Heart left ventricle (tissue), 16 donors: ENCODE measurements at regions not wholly inside any gene's neighbourhood (a gene's known extent, or its start where the extent isn't known, plus 50 kb on each side); places are given as distances from the start of the nearest gene placed in this dataset.
A peak's percentile ranks its signal among the peaks of the same experiment; 100 is the strongest.

Experiments used
- ATAC-seq, 4 donors: fragments of 200-7000 bp; cut with Tn5 transposase; one replicate each; pipeline ENCODE4 v1.9.1; 2020 to 2022; ENCODE audit warnings: moderate library complexity in 4 of 4, mild to moderate bottlenecking in 3 of 4, moderate number of reproducible peaks in 1 of 4
- DNase-seq, 5 donors: peaks; one replicate each; pipeline ENCODE4 v3.0.0-alpha.2; 2020
- H3K27ac ChIP-seq, 12 donors: fragments of 200-600 bp; sonication (generic) in 4 of 12; one replicate each; pipeline versions ENCODE4 v1.5.0 to v1.8.0; 2016 to 2022; ENCODE audit warnings: mild to moderate bottlenecking in 2 of 12
- H3K27me3 ChIP-seq, 9 donors: fragments of 200-600 bp; sonication (generic) in 2 of 9; one replicate each; pipeline versions ENCODE4 v1.5.1 to v1.8.0; 2016 to 2022; ENCODE audit warnings: mild to moderate bottlenecking in 3 of 9
- H3K36me3 ChIP-seq, 9 donors: fragments of 200-600 bp; sonication (generic) in 2 of 9; one replicate each; pipeline versions ENCODE4 v1.5.0 to v1.8.0; 2018 to 2022; ENCODE audit warnings: mild to moderate bottlenecking in 2 of 9
- H3K4me1 ChIP-seq, 12 donors: fragments of 200-600 bp; sonication (generic) in 4 of 12; one replicate each; pipeline versions ENCODE4 v1.5.0 to v1.8.0; 2016 to 2022; ENCODE audit warnings: mild to moderate bottlenecking in 3 of 12
- H3K4me3 ChIP-seq, 12 donors: fragments of 200-600 bp; sonication (generic) in 4 of 12; one replicate each; pipeline versions ENCODE4 v1.5.0 to v1.8.0; 2017 to 2022; ENCODE audit warnings: mild to moderate bottlenecking in 9 of 12, moderate library complexity in 4 of 12
- H3K9me3 ChIP-seq, 12 donors: fragments of 200-600 bp; sonication (generic) in 4 of 12; one replicate each; pipeline versions ENCODE4 v1.5.0 to v1.8.0; 2016 to 2022; ENCODE audit warnings: mild to moderate bottlenecking in 1 of 12
- POLR2A ChIP-seq, 2 donors: fragments of 450-650 bp; IDR thresholded peaks; one replicate each; pipeline ENCODE4 v1.6.1; 2017; ENCODE audit warnings: antibody characterized with exemption in 2 of 2, mild to moderate bottlenecking in 2 of 2, moderate library complexity in 2 of 2
- WGBS, 4 donors: extraction: QIAGEN DNeasy Blood & Tissue Kit in 2 of 4; methylation state at CpG; one replicate each; pipeline versions ENCODE4 v1.1.5 to v1.1.7; 2013 to 2018; 5-methylcytosine and 5-hydroxymethylcytosine counted together
- intact Hi-C, 10 donors: fragments of 100-400 bp; cut with DNase I; formaldehyde crosslinking; loops; one replicate each; pipeline versions ENCODE4 v1.11.1 to v1.14.2; 2022
- TF ChIP-seq, protein P1 (sequence below), 12 donors: fragments of 200-600 bp; sonication (generic) in 4 of 12; IDR thresholded peaks; one replicate each; pipeline versions ENCODE4 v1.5.0 to v1.8.0; 2018 to 2022; ENCODE audit warnings: antibody characterized with exemption in 12 of 12, mild to moderate bottlenecking in 5 of 12
- donor health status: ischemic (EF 13 %, LVEDD 7.1; RV severe dilation, severe dysfunction).
- donor health status: healthy with polysubstance abuse.
- donor health status: DM: no; HTN: yes; CAD: no.
- donor health status: DM: no; HTN: no; CAD: no.
- donor health status: ischemic (EF 25% LVEDD 6.9; RV normal size, moderate dysfunction).
- donor health status: ischemic (EF 25% LVEDD 5.7; RV mildly dilated, moderate dysfunction).
- donor health status: healthy.
- donor health status: DM: yes; HTN: yes; CAD: no.
- donor health status: ischemic (EF 35%, LVEDD 5.7; RV mildly dilated, moderate dysfunction).
- donor health status: nonischemic (EF 11% LVEDD 7.7; RV severe dilation, severe dysfunction).
- donor health status: DM: yes; HTN: yes; CAD: no.
- donor health status: PGD.
- donor health status: ischemic (EF 29% LVEDD 5.4; RV normal size, mild dysfunction).
- donor health status: nonischemic (EF 23%, LVEDD 6.1; RV moderate dilation, normal function).

DNA sequence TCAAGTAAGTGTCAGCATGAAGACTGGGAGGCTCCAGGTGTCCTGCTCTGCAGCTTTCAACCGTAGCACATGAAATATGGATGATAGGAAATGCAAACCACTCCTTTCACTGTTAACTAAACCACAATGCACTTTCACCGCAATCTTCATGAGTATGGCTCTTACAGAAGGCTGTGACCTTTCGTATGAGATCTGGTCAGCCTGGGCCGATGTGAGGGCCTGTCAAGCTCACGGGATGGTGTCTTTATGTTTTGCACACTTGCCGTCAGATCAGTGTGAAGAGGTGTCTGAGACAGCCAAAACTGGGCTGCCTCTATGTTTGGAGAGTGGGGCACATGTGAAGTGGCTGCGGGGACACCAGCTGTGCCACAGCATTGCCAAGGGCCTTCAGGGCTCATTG, 62.8 kb upstream of the AFF3 start:
- no peaks in the 10 kb centered on the region for H3K36me3 ChIP-seq
- intact Hi-C loops: no loop called here
- TF ChIP-seq, protein P1, sequence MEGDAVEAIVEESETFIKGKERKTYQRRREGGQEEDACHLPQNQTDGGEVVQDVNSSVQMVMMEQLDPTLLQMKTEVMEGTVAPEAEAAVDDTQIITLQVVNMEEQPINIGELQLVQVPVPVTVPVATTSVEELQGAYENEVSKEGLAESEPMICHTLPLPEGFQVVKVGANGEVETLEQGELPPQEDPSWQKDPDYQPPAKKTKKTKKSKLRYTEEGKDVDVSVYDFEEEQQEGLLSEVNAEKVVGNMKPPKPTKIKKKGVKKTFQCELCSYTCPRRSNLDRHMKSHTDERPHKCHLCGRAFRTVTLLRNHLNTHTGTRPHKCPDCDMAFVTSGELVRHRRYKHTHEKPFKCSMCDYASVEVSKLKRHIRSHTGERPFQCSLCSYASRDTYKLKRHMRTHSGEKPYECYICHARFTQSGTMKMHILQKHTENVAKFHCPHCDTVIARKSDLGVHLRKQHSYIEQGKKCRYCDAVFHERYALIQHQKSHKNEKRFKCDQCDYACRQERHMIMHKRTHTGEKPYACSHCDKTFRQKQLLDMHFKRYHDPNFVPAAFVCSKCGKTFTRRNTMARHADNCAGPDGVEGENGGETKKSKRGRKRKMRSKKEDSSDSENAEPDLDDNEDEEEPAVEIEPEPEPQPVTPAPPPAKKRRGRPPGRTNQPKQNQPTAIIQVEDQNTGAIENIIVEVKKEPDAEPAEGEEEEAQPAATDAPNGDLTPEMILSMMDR (IDR thresholded peaks at IDR 0.05): no peak
- no peak for TF ChIP-seq POLR2A (IDR thresholded peaks at IDR 0.05)
- H3K9me3 ChIP-seq: no peaks in the 10 kb centered on the region
- no peak overlapping the region for H3K4me3 ChIP-seq
- ATAC-seq (no peak), DNase-seq (no peak)
- peaks cover 0 to 16% (median 6%) of the 10 kb centered on the region in 12 donors for H3K4me1 ChIP-seq
- no peak overlapping the region for H3K27ac ChIP-seq
- no peaks in the 10 kb centered on the region for H3K27me3 ChIP-seq
- 76 to 86% (median 81%) methylated on average over 7 of the region's 7 CpGs for WGBS, 4 donors

DNA sequence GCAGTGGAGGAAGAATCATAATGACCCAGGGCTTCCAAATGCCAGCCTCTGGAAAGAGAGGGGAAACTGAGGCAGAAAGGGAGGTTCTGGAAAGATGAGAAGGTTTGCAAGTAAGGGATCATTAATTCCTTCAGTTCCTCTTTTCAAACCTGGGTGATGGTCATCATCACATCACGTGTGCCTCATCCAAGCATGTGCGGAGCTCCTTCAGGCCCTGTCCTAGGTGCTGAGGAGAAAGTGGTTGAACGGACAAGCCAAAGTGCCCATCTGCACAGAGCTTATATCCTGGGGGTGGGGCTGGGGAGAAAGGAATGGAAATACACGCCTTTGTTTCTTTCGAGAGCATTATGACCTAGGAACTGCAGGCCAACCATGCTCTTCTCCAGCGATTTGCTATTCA, 60.2 kb upstream of the AFF3 start:
- Histone ChIP-seq H3K27ac (no peak overlapping the region), H3K27me3 (no peaks in the 10 kb centered on the region), H3K4me3 (no peak overlapping the region), H3K4me1 (peaks cover 6 to 19% (median 15%) of the 10 kb centered on the region in 12 donors), H3K36me3 (no peaks in the 10 kb centered on the region), H3K9me3 (no peaks in the 10 kb centered on the region)
- TF ChIP-seq, protein P1 (IDR thresholded peaks at IDR 0.05): no peak
- no peak for TF ChIP-seq POLR2A (IDR thresholded peaks at IDR 0.05)
- no peak for DNase-seq
- intact Hi-C loops: no loop called here
- WGBS, 4 donors: 88 to 94% (median 92%) methylated on average over 6 of the region's 6 CpGs
- no peak for ATAC-seq

DNA sequence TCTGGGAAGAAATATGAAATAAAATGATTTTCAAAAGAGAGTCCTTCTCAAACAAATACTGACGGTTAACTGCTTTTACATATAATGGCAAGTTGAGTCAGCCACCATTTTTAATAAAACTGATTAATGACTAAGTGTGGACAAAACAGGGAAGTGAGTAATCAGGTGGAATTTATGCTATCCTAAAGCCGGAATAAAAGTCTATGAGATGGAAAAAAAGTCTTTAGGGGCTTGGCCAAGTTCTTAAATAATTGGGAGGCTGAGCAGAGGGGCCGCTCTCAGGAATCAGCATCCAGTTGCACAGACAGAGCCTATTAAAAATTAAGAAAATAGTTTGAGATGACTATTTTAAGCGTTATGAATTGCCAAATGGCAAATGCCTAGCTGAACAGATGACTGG, 58.6 kb upstream of the AFF3 start:
- H3K4me3 ChIP-seq: no peak overlapping the region
- peaks cover 10 to 26% (median 21%) of the 10 kb centered on the region in 12 donors for H3K4me1 ChIP-seq
- intact Hi-C loops: no loop called here
- no peaks in the 10 kb centered on the region for H3K27me3 ChIP-seq
- ATAC-seq (no peak), DNase-seq (no peak)
- H3K27ac ChIP-seq: no peak overlapping the region
- H3K36me3 ChIP-seq: no peaks in the 10 kb centered on the region
- no peaks in the 10 kb centered on the region for H3K9me3 ChIP-seq
- 91 to 94% (median 93%) methylated on average over 4 of the region's 4 CpGs for WGBS, 4 donors
- TF ChIP-seq, protein P1 (IDR thresholded peaks at IDR 0.05): no peak
- TF ChIP-seq POLR2A (IDR thresholded peaks at IDR 0.05): no peak

DNA sequence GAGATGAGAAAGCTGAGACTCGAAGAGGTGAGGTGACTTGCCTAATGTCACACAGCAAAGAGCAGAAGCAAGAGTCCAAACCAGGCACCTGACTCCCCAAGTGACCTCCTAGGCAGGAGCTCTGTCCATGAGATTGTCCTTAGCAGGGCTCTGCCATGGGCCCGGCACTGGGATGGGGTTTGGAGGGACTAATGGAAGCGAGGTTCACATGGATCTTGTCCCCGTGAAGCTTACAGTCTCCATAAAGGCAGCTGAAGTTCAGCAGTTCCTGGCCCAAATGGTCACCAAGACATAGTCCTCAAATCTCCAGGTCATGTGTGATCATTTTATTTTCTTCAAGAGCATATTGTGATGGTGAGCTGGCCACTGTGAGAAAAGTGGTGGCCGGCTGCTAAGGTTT, 57.0 kb upstream of the AFF3 start:
- Histone ChIP-seq H3K36me3 (no peaks in the 10 kb centered on the region), H3K27ac (peak overlapping the region in 1 of 12 donors; percentile 80), H3K4me1 (peaks cover 10 to 28% (median 21%) of the 10 kb centered on the region in 12 donors), H3K4me3 (no peak overlapping the region), H3K27me3 (no peaks in the 10 kb centered on the region), H3K9me3 (no peaks in the 10 kb centered on the region)
- no peak for ATAC-seq
- no peak for DNase-seq
- intact Hi-C loops: no loop called here
- 95 to 99% (median 98%) methylated on average over 4 to 5 of the region's 5 CpGs for WGBS, 4 donors
- TF ChIP-seq POLR2A (IDR thresholded peaks at IDR 0.05): no peak
- TF ChIP-seq, protein P1 (IDR thresholded peaks at IDR 0.05): no peak
